Activated CD8-positive, alpha-beta T cell treated with anti-CD3 and anti-CD28 coated beads for 36 hours (primary cell): ENCODE measurements at regions not wholly inside any gene's neighbourhood (a gene's known extent, or its start where the extent isn't known, plus 50 kb on each side); places are given as distances from the start of the nearest gene placed in this dataset.

Experiments used
- ATAC-seq: fragments of 200-7000 bp; cut with Tn5 transposase; one replicate; pipeline ENCODE4 v1.10.0; 2021; ENCODE audit warnings: mild to moderate bottlenecking, moderate library complexity
- CTCF ChIA-PET: fragments of 350-600 bp; sonication (Branson Sonifier 250); formaldehyde crosslinking; loops from one replicate; lab custom pipeline; 2021; ENCODE audit warnings: antibody characterized with exemption; lab: Charles Lee
- POLR2A ChIA-PET: fragments of 350-600 bp; sonication (Branson Sonifier 250); formaldehyde crosslinking; loops from one replicate; lab custom pipeline; 2021; ENCODE audit warnings: antibody characterized with exemption; lab: Charles Lee
- DNase-seq: peaks from one replicate; pipeline ENCODE4 v3.0.0-alpha.2; 2020
- H3K27ac Mint-ChIP-seq: one replicate; pipeline ENCODE4 v1.8.0; 2021; ENCODE audit warnings: mild to moderate bottlenecking, mixed read lengths
- H3K27me3 Mint-ChIP-seq: one replicate; pipeline ENCODE4 v1.8.0; 2021; ENCODE audit warnings: mixed read lengths
- H3K36me3 Mint-ChIP-seq: one replicate; pipeline ENCODE4 v1.8.0; 2021; ENCODE audit warnings: low read depth, mixed read lengths
- H3K4me1 Mint-ChIP-seq: one replicate; pipeline ENCODE4 v1.8.0; 2021; ENCODE audit warnings: low read depth, mixed read lengths
- H3K4me3 Mint-ChIP-seq: one replicate; pipeline ENCODE4 v1.8.0; 2021; ENCODE audit warnings: mild to moderate bottlenecking, moderate library complexity, mixed read lengths
- H3K9me3 Mint-ChIP-seq: one replicate; pipeline ENCODE4 v1.8.0; 2021; ENCODE audit warnings: mixed read lengths
- CTCF ChIP-seq: fragments of 200-600 bp; IDR thresholded peaks from one replicate; pipeline ENCODE4 v1.8.0; 2022; ENCODE audit warnings: antibody characterized with exemption, mild to moderate bottlenecking
- intact Hi-C: fragments of 100-400 bp; cut with micrococcal nuclease; formaldehyde crosslinking; loops from one replicate; pipeline ENCODE4 v1.10.0; 2022

- Mint-ChIP-seq H3K36me3 (no peaks in the 10 kb centered on the region), H3K4me1 (no peaks in the 10 kb centered on the region), H3K4me3 (no peak overlapping the region), H3K27me3 (no peaks in the 10 kb centered on the region), H3K9me3 (peaks cover 7% of the 10 kb centered on the region), H3K27ac (no peak overlapping the region)
- CTCF ChIA-PET = no interaction called here
- TF ChIP-seq CTCF = no peak
- ATAC-seq = no peak
- DNase-seq = no peak
- intact Hi-C loops = no loop called here
- POLR2A ChIA-PET = no interaction called here
Observed at GRCh38 chr16:64168371-64168770, 953.5 kb downstream of the CDH11 start.

GRCh38 chr16:64167936-64168335 is 953.9 kb downstream of the CDH11 start:
- ChIA-PET POLR2A (no interaction called here), CTCF (no interaction called here)
- Mint-ChIP-seq H3K4me1 (no peaks in the 10 kb centered on the region), H3K27me3 (no peaks in the 10 kb centered on the region), H3K9me3 (peaks cover 7% of the 10 kb centered on the region), H3K4me3 (no peak overlapping the region), H3K27ac (no peak overlapping the region), H3K36me3 (no peaks in the 10 kb centered on the region)
- DNase-seq = no peak
- ATAC-seq = no peak
- intact Hi-C loops = no loop called here
- TF ChIP-seq CTCF = no peak

- POLR2A ChIA-PET = no interaction called here
- no peaks in the 10 kb centered on the region for H3K36me3 Mint-ChIP-seq
- ATAC-seq = no peak
- DNase-seq = no peak
- no peaks in the 10 kb centered on the region for H3K27me3 Mint-ChIP-seq
- peaks cover 10% of the 10 kb centered on the region for H3K9me3 Mint-ChIP-seq
- no peak for TF ChIP-seq CTCF
- CTCF ChIA-PET = no interaction called here
- no peak overlapping the region for H3K4me3 Mint-ChIP-seq
- intact Hi-C loops = no loop called here
- no peak overlapping the region for H3K27ac Mint-ChIP-seq
- H3K4me1 Mint-ChIP-seq = no peaks in the 10 kb centered on the region
Observed at GRCh38 chr16:64165368-64165767, 956.5 kb downstream of the CDH11 start.

GRCh38 chr16:64162613-64163375 is 959.1 kb downstream of the CDH11 start:
- no peak for DNase-seq
- H3K27me3 Mint-ChIP-seq = no peaks in the 10 kb centered on the region

More at GRCh38 chr16:64162613-64163375, 959.1 kb downstream of the CDH11 start:
- no peaks in the 10 kb centered on the region for H3K4me1 Mint-ChIP-seq
- TF ChIP-seq CTCF = no peak
- peaks cover 11% of the 10 kb centered on the region for H3K9me3 Mint-ChIP-seq
- CTCF ChIA-PET = no interaction called here
- intact Hi-C loops = no loop called here
- no peaks in the 10 kb centered on the region for H3K36me3 Mint-ChIP-seq
- no peak overlapping the region for H3K27ac Mint-ChIP-seq
- POLR2A ChIA-PET = no interaction called here
- no peak overlapping the region for H3K4me3 Mint-ChIP-seq
- no peak for ATAC-seq
